ENCODE measurements at regions not wholly inside any gene's neighbourhood (a gene's known extent, or its start where the extent isn't known, plus 50 kb on each side); places are given as distances from the start of the nearest gene placed in this dataset.

GRCh38 chr2:41483982-41484857 is 563.6 kb upstream of the PKDCC start:
- no peak for TF ChIP-seq POLR2A (IDR thresholded peaks at IDR 0.05)
- TF ChIP-seq CTCF (IDR thresholded peaks at IDR 0.05), result no peak
